ENCODE measurements at regions not wholly inside any gene's neighbourhood (a gene's known extent, or its start where the extent isn't known, plus 50 kb on each side); places are given as distances from the start of the nearest gene placed in this dataset.

- H3K9me3 ChIP-seq (ENCODE audit: control insufficient read depth, insufficient read depth, low read length), result peaks cover 9% of the 10 kb centered on the region; the same call in 1 of the 2 replicates
- H3K4me2 ChIP-seq (ENCODE audit: low read length), result peak overlapping the region; percentile 34
- peak overlapping the region; percentile 55 for H3K27ac ChIP-seq (ENCODE audit: low read depth, low read length)
- H3K79me2 ChIP-seq (ENCODE audit: control insufficient read depth, low read length), result no peaks in the 10 kb centered on the region
- H3F3A ChIP-seq (ENCODE audit: control insufficient read depth, insufficient read depth), result no peaks in the 10 kb centered on the region
- H3K36me3 ChIP-seq (ENCODE audit: control insufficient read depth, low read length), result no peaks in the 10 kb centered on the region
- no peaks in the 10 kb centered on the region for H4K20me1 ChIP-seq (ENCODE audit: control insufficient read depth, insufficient read depth, low read depth, low read length)
- H3K4me3 ChIP-seq (ENCODE audit: low read length), result peak overlapping the region; percentile 20; the same call in 1 of the 2 replicates
- H3K4me1 ChIP-seq (ENCODE audit: control insufficient read depth, low read length), result peaks cover 28% of the 10 kb centered on the region
- no peaks in the 10 kb centered on the region for H3K27me3 ChIP-seq (ENCODE audit: control insufficient read depth, low read length)
- TF ChIP-seq CTCF (IDR thresholded peaks at IDR 0.05; ENCODE audit: low read depth, low read length, poor library complexity, severe bottlenecking) (no peak), EZH2phosphoT487 (IDR thresholded peaks at IDR 0.05; ENCODE audit: borderline replicate concordance, low read length) (no peak)
- no peaks in the 10 kb centered on the region for H3K9me2 ChIP-seq (replicated peaks; ENCODE audit: control insufficient read depth, low read length)
Measured at GRCh38 chr9:31335529-31336234, 1048.8 kb upstream of the ACO1 start.

- TF ChIP-seq EZH2phosphoT487 (IDR thresholded peaks at IDR 0.05; ENCODE audit: borderline replicate concordance, low read length) (no peak), CTCF (IDR thresholded peaks at IDR 0.05; ENCODE audit: low read depth, low read length, poor library complexity, severe bottlenecking) (no peak)
- Histone ChIP-seq H3K79me2 (ENCODE audit: control insufficient read depth, low read length) (no peaks in the 10 kb centered on the region), H3K4me3 (ENCODE audit: low read length) (no peak overlapping the region; the same call in 1 of the 2 replicates), H3K4me1 (ENCODE audit: control insufficient read depth, low read length) (peaks cover 32% of the 10 kb centered on the region), H3K27me3 (ENCODE audit: control insufficient read depth, low read length) (no peaks in the 10 kb centered on the region), H3K36me3 (ENCODE audit: control insufficient read depth, low read length) (no peaks in the 10 kb centered on the region), H3K4me2 (ENCODE audit: low read length) (peak overlapping the region; percentile 34), H3K27ac (ENCODE audit: low read depth, low read length) (peak overlapping the region; percentile 55), H3K9me2 (replicated peaks; ENCODE audit: control insufficient read depth, low read length) (no peaks in the 10 kb centered on the region), H4K20me1 (ENCODE audit: control insufficient read depth, insufficient read depth, low read depth, low read length) (no peaks in the 10 kb centered on the region), H3F3A (ENCODE audit: control insufficient read depth, insufficient read depth) (no peaks in the 10 kb centered on the region), H3K9me3 (ENCODE audit: control insufficient read depth, insufficient read depth, low read length) (peaks cover 9% of the 10 kb centered on the region; the same call in 1 of the 2 replicates)
Measured at GRCh38 chr9:31336386-31336785, 1048.1 kb upstream of the ACO1 start.

GRCh38 chr9:31336841-31337240 lies 1047.6 kb upstream of the ACO1 start:
- peak overlapping the region; percentile 55 for H3K27ac ChIP-seq (ENCODE audit: low read depth, low read length)
- H3F3A ChIP-seq (ENCODE audit: control insufficient read depth, insufficient read depth), result no peaks in the 10 kb centered on the region
- H3K9me3 ChIP-seq (ENCODE audit: control insufficient read depth, insufficient read depth, low read length), result peaks cover 9% of the 10 kb centered on the region; the same call in 1 of the 2 replicates
- H3K4me1 ChIP-seq (ENCODE audit: control insufficient read depth, low read length), result peaks cover 32% of the 10 kb centered on the region
- TF ChIP-seq CTCF (IDR thresholded peaks at IDR 0.05; ENCODE audit: low read depth, low read length, poor library complexity, severe bottlenecking), result no peak
- TF ChIP-seq EZH2phosphoT487 (IDR thresholded peaks at IDR 0.05; ENCODE audit: borderline replicate concordance, low read length), result no peak
- peak overlapping the region; percentile 34 for H3K4me2 ChIP-seq (ENCODE audit: low read length)
- H3K79me2 ChIP-seq (ENCODE audit: control insufficient read depth, low read length), result no peaks in the 10 kb centered on the region
- no peak overlapping the region for H3K4me3 ChIP-seq (ENCODE audit: low read length)
- no peaks in the 10 kb centered on the region for H3K27me3 ChIP-seq (ENCODE audit: control insufficient read depth, low read length)
- no peaks in the 10 kb centered on the region for H4K20me1 ChIP-seq (ENCODE audit: control insufficient read depth, insufficient read depth, low read depth, low read length)
- no peaks in the 10 kb centered on the region for H3K9me2 ChIP-seq (replicated peaks; ENCODE audit: control insufficient read depth, low read length)
- H3K36me3 ChIP-seq (ENCODE audit: control insufficient read depth, low read length), result no peaks in the 10 kb centered on the region

Data from DOHH2 (cell line).